Esophagus muscularis mucosa (tissue), 3 donors: ENCODE measurements at regions not wholly inside any gene's neighbourhood (a gene's known extent, or its start where the extent isn't known, plus 50 kb on each side); places are given as distances from the start of the nearest gene placed in this dataset.

Experiments
- POLR2A ChIP-seq: fragments of 450-650 bp; IDR thresholded peaks from one replicate; pipeline ENCODE4 v1.6.1; 2017; ENCODE audit warnings: antibody characterized with exemption, moderate library complexity, mild to moderate bottlenecking, low read depth
- TF ChIP-seq, protein P1 (sequence below), 3 experiments: fragments of 200-600 bp in 2 of 3; fragments of 450-650 bp in 1 of 3; sonication (generic) in 2 of 3; IDR thresholded peaks; one replicate each; pipeline ENCODE4 v1.5.1; 2017 to 2019; ENCODE audit warnings: antibody characterized with exemption in 3 of 3, mild to moderate bottlenecking in 2 of 3, moderate library complexity in 1 of 3

DNA sequence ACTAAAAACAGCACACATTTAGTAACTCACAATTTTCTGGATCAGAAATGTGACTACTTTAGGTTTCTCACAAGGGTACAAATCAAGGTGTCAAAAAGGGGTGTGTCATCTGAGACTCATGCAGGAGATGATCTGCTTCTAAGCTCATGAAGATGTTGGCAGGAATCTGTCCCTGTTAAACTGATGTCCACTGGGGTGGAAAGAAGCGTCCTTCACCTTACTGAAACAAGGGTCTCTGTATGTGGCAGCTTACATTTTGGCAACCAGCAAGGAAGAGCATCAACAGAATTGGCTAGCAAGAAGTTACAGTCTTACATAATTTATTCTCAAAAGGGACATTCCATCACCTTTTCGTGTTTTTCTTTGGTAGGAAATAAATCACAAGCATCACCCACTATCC lies 1223.8 kb downstream of the AMY1C start:
- TF ChIP-seq, protein P1, sequence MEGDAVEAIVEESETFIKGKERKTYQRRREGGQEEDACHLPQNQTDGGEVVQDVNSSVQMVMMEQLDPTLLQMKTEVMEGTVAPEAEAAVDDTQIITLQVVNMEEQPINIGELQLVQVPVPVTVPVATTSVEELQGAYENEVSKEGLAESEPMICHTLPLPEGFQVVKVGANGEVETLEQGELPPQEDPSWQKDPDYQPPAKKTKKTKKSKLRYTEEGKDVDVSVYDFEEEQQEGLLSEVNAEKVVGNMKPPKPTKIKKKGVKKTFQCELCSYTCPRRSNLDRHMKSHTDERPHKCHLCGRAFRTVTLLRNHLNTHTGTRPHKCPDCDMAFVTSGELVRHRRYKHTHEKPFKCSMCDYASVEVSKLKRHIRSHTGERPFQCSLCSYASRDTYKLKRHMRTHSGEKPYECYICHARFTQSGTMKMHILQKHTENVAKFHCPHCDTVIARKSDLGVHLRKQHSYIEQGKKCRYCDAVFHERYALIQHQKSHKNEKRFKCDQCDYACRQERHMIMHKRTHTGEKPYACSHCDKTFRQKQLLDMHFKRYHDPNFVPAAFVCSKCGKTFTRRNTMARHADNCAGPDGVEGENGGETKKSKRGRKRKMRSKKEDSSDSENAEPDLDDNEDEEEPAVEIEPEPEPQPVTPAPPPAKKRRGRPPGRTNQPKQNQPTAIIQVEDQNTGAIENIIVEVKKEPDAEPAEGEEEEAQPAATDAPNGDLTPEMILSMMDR (IDR thresholded peaks at IDR 0.05): no peak
- TF ChIP-seq POLR2A: no peak
